NCI-H2227 (cell line): ENCODE measurements at regions not wholly inside any gene's neighbourhood (a gene's known extent, or its start where the extent isn't known, plus 50 kb on each side); places are given as distances from the start of the nearest gene placed in this dataset.
"Not testable (repeated sequence)": the region's sequence is repeated elsewhere in the genome, so short reads cannot be mapped to it uniquely, and the experiment has no call there.

Source experiments
- DNase-seq: peaks from one replicate; lab custom pipeline; 2025; ENCODE audit not compliant: unreplicated experiment; lab: John Stamatoyannopoulos, UW

DNA sequence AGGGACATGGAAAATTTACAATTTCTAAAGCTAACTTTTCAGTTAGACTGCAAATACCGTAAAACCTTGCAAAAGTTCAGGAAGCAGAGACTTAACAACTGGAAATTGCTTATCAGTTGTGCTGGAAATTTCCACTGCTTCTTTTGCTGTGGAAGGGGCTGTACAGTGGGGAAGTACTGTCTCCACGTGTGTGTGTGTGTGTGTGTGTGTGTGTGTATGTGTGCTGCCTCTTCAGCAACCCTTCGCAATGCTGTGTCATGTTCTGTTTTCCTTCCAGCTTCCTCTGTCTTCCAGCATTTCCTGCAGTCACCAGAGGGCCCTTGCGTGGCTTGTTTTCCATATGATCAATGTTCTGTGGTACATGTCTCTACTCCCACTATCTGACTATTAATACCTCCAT lies 87.5 kb upstream of the RANBP3L start:
- no peak for DNase-seq

GRCh38 chr5:36390640-36391039 lies 88.9 kb upstream of the RANBP3L start:
- DNase-seq, result no peak

GRCh38 chr5:36392186-36392585 lies 90.5 kb upstream of the RANBP3L start:
- no peak for DNase-seq

DNA sequence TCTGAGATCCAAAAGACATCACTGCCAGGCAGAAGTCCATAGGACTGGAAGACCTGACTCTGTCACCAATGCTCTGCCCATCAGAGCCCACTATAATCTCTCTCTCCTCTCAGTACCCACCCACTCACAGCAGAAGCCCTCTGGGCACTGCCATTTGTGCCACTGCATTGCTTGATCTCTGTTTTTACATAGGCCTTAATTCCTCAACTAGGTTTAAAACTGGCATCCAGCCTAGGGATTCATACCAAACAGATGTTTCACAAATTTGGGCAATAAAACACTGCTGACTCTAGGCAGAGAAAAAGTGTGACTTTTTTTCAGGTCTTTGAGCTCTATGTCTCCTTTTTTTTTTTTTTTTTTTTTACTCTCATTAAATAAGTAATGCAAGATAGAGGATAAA lies 91.1 kb upstream of the RANBP3L start:
- no peak for DNase-seq

DNA sequence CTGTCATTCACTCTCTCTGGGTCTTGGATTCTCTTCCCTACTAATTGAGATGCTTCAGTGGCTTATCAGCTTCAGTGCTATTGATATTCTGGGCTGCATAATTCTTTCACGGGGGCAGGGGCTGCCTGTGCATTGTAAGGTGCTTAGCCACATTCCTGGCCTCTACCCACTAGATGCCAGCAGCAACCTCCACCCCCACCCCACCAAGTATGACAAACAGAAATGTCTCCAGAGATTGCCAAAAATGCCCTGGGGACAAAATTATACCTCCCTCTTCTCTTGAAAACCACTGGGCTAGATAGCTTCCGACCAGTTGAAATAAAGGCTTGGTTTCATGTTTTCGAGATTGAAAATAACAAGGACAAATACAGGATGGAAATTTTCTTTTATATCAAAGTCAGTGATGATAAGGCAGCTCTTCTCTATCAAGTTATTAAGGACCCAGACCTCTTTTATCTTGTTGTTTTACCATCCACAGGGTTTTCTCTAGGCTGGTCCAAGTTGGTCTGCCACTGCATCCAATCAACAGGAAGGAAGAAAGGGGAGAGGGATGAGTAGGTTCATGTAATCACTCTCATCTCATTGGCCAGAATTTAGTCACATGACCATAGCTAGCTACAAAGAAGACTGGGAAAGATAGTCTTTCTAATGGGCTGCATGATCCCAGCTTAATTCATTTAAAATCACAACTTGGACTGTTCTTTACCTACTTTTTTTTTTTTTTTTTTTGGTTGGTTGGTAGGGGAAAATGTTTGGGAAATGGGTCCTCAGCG lies 92.1 kb upstream of the RANBP3L start:
- DNase-seq, result no peak

GRCh38 chr5:36395260-36395659 lies 93.6 kb upstream of the RANBP3L start:
- no peak for DNase-seq

GRCh38 chr5:36395947-36396346 lies 94.2 kb upstream of the RANBP3L start:
- not testable (repeated sequence) for DNase-seq

DNA sequence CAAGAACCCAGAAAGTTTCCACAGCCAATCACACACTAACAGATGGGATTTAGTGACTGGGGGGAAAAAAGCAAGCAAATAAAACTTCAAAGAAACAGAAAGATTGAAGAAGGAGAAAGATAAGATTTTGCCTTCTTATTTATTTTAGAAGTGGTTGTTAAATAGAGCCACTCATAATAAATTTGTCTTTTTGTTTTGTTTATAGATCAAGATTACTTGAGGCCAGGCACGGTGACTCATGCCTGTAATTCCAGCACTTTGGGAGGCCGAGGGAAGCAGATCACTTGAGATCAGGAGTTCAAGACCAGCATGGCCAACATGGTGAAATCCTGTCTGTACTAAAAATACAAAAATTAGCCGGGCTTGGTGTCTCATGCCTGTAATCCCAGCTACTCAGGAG lies 94.9 kb upstream of the RANBP3L start:
- no peak for DNase-seq

GRCh38 chr5:36397901-36398536 lies 96.3 kb upstream of the RANBP3L start:
- no peak for DNase-seq

DNA sequence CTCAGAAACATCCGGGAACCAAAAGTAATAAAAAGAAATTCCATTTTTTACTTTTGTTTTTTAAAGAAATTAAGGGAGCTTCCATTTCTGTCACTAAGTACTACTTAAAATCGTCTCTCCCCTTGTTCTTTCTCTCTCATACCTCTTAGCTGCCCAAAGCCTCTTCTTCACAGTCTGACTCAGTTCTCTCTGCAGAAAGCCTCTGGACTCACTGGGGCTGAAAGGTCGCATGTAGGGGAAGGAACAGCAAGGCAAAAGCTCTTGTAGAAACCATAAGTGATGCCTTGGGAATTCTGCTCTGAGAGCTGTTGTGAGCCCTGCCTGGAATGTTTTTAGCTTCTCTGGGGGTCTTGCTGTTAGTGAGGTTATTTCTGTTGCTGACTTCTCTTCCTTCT lies 100.8 kb upstream of the RANBP3L start:
- DNase-seq, result no peak

DNA sequence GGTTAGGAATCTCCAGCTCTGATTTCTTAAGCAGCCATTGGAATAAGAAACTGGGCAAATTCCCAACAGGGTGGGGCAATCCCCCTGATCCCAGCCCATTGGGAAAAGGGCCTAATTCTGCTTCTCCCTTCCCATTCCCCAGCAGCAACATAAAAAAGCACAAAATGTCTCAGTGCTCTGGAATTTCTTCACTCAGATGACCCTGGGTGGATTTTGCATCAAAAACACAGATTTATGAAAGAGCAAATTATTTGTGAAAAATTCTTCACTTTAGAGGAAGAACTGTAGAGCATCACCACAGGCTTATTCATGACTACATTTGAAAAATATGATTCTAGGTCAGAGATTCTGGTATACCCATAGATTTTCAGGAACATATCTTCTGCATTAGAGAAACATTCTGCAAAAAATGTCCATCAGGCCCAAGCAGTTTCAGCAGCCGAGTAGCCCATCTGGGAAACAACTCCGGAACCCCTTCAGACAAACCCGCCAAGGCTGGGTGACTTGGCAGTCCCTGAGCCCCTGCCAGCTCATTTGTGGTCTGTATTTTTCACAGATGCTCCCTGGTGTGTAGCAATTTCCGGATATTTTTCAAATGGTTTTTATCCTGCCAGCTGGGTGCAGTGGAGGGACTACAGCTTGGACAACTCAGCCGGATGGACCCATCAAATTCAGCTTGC lies 102.1 kb upstream of the RANBP3L start:
- no peak for DNase-seq

GRCh38 chr5:36406023-36406422 lies 104.3 kb upstream of the RANBP3L start:
- DNase-seq, result no peak

DNA sequence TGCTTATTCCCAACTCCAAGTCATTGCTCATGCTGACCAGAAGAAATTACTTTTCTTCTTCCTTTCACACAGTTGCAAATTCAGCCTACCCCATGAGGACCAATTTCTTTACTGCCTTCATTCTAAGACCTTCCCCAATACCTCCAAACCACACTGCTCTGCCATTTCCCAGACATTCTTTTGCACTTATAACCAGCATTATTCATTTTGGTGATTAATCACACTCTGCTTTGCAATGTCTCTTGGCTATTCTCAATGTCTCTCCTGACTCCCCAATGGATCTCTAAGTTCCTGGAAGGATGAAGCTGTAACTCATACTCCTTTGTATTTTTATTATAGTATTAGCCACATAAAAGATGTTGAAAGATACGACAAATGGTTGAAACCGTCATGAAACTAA lies 105.7 kb upstream of the RANBP3L start:
- DNase-seq, result no peak

GRCh38 chr5:36409711-36410110 lies 108.0 kb upstream of the RANBP3L start:
- DNase-seq, result not testable (repeated sequence)

DNA sequence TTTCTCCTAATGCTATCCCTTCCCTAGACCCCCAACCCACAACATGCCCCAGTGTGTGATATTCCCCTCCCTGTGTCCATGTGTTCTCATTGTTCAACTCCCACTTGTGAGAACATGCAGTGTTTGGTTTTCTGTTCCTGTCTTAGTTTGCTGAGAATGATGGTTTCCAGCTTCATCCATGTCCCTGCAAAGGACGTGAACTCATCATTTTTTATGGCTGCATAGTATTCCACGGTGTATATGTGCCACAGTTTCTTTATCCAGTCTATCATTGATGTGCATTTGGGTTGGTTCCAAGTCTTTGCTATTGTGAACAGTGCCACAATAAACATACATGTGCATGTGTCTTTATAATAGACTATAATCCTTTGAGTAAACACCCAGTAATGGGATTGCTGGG lies 109.0 kb upstream of the RANBP3L start:
- not testable (repeated sequence) for DNase-seq

DNA sequence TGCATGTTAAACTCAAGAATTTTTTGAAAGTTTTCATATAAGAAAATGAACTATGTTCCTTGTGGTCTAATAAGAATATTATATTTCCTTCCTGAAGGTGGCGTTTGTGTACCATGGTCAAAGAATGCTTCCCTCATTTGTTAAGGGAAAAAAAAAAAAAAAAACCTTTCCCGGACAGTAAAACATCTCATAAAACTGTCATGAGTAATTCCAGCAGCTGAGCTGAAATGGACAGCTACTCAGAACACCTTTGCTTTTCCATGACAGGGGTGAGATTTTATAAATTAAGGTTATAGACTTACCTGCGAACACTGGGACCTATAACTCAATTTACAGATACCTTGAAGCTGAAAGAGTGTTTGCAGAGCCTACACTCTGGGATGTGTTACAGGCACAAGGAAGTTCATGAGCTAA lies 113.2 kb upstream of the RANBP3L start:
- no peak for DNase-seq

- DNase-seq, result no peak
Observed at GRCh38 chr5:36416605-36417004, 114.9 kb upstream of the RANBP3L start.

DNA sequence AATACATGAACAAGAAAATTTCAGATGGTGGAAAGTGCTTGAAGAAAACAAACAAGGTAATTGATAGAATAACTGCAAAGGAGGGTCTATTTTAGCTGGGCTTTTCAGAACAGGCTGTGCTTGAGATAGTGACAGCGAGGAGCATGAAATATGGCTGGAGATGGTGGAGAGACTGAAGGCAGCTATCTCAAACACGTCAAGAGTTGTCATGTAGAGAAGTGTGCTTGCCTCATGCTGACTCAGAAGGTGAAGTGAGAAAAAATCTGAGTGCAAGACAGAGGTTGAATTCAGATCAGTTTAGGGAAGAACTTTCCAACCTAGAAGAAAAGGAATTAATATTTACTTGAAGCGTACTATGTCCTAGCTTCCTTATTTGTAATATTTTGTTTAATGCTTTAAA lies 115.5 kb upstream of the RANBP3L start:
- no peak for DNase-seq

DNA sequence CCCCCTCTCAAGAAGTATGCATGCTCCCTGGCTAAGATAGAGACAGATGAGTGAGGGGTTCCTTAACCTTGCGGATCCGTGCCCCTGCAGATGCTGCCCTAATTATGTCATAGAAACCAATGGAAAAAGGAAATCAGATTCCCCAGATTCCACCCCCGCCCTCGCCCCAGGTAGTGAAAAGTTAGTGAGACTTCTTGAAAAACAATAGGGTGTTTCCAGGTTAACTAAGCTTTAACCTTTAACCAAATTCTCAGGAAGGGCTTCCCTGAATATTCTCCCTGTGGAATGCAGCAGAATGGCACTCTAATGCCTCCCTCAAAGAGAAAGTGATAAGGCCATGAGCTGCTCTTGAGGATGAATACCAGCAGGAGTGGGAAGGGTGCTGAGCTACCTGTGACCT lies 116.0 kb upstream of the RANBP3L start:
- DNase-seq, result no peak

GRCh38 chr5:36418152-36418979 lies 116.7 kb upstream of the RANBP3L start:
- no peak for DNase-seq

DNA sequence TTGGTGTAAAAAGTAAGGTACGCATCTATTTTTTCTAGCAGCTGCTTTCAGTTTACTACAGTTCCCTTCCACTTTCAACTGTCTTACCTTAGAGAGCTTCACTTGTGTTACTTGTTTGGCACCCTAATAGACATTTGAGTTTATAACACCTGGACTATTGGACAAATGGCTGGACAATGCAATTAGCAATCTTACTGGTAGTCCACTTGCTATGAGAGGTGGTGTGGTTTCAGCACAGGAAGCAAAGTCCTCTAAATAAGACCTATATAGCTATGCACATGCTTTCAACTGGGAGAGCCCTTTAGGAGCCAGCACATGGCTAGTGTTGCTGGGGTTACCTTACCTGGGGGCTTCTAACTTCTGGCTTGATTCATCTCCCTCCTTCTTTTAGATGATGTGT lies 119.6 kb upstream of the RANBP3L start:
- no peak for DNase-seq
